ENCODE measurements at regions not wholly inside any gene's neighbourhood (a gene's known extent, or its start where the extent isn't known, plus 50 kb on each side); places are given as distances from the start of the nearest gene placed in this dataset.

GRCh38 chr1:181202986-181203555 is 114.6 kb downstream of the IER5 start:
- no peak overlapping the region for H3K4me3 ChIP-seq (ENCODE audit: control insufficient read depth, low read depth, low read length)
- TF ChIP-seq, protein P1, sequence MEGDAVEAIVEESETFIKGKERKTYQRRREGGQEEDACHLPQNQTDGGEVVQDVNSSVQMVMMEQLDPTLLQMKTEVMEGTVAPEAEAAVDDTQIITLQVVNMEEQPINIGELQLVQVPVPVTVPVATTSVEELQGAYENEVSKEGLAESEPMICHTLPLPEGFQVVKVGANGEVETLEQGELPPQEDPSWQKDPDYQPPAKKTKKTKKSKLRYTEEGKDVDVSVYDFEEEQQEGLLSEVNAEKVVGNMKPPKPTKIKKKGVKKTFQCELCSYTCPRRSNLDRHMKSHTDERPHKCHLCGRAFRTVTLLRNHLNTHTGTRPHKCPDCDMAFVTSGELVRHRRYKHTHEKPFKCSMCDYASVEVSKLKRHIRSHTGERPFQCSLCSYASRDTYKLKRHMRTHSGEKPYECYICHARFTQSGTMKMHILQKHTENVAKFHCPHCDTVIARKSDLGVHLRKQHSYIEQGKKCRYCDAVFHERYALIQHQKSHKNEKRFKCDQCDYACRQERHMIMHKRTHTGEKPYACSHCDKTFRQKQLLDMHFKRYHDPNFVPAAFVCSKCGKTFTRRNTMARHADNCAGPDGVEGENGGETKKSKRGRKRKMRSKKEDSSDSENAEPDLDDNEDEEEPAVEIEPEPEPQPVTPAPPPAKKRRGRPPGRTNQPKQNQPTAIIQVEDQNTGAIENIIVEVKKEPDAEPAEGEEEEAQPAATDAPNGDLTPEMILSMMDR (conservative IDR thresholded peaks at IDR 0.05; ENCODE audit: control insufficient read depth, insufficient read depth, low read depth, low read length): no peak

DNA sequence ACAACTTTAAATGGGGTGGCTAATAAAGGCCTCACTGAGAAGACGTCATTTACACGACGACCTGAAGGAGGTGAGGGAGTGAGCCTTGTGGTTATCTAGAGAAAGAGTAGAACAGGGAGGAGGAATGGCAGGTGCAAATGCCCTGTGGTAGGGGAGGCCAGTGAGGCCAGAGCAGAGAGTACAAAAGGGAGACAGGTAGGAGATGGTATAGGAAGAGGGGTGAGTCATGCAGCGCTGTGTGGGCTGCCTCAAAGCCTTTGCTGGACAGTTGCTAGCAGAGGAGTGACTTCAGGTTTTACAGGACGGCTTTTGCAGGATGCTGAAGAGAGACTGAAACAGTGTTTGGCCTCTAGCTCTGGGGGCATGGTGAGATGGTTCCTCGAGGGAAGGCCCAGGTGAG is 116.0 kb downstream of the IER5 start:
- TF ChIP-seq, protein P1 (conservative IDR thresholded peaks at IDR 0.05; ENCODE audit: control insufficient read depth, insufficient read depth, low read depth, low read length): no peak
- no peak overlapping the region for H3K4me3 ChIP-seq (ENCODE audit: control insufficient read depth, low read depth, low read length)
- no peak for DNase-seq (ENCODE audit: low read depth)

More at GRCh38 chr1:181202986-181203555, 114.6 kb downstream of the IER5 start:
- DNase-seq (ENCODE audit: low read depth): no peak

DNA sequence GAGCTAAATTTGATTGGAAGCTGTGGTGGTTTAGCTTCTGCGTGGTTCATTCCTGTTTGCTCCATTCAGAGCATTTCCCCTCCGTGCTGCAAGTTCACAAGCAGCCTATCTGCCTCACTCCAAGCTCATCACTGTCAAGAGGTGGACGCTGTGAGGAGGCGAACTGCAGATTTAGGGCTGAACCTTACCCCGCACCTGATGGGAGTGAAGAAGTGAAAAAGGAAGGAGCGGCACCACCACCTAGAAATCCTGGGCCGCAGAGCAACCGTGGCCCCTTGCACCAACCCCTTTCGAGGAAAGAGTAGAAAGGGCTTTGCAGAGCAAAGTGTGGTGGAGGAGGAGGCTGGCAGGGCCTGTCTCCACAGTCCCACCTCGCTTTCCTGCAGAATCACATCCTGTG is 117.4 kb downstream of the IER5 start:
- no peak for DNase-seq (ENCODE audit: low read depth)

DNA sequence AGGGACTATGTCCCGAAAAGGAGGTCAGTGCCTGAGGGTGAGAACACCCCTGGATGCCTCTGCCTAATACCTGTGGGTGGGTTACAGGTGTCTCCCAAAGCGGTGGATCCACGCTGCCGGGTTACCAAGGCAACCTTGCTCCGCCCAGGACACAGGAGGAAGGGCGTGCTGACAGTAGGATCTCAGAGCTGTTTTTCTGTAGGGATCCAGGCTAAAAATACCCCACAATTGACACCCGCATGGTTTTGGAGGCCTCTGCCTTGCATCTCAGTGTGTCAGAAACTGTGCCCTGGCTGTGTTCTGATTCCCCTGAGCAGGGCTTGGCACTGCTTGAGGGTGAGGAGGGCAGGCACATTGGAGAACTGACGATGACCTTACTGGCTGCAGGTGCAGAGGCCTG is 118.0 kb downstream of the IER5 start:
- no peak overlapping the region for H3K4me3 ChIP-seq (ENCODE audit: control insufficient read depth, low read depth, low read length)
- no peak for DNase-seq (ENCODE audit: low read depth)
- TF ChIP-seq, protein P1 (conservative IDR thresholded peaks at IDR 0.05; ENCODE audit: control insufficient read depth, insufficient read depth, low read depth, low read length): no peak

More for the DNA sequence above, 117.4 kb downstream of the IER5 start:
- H3K4me3 ChIP-seq (ENCODE audit: control insufficient read depth, low read depth, low read length): no peak overlapping the region
- TF ChIP-seq, protein P1 (conservative IDR thresholded peaks at IDR 0.05; ENCODE audit: control insufficient read depth, insufficient read depth, low read depth, low read length): no peak

DNA sequence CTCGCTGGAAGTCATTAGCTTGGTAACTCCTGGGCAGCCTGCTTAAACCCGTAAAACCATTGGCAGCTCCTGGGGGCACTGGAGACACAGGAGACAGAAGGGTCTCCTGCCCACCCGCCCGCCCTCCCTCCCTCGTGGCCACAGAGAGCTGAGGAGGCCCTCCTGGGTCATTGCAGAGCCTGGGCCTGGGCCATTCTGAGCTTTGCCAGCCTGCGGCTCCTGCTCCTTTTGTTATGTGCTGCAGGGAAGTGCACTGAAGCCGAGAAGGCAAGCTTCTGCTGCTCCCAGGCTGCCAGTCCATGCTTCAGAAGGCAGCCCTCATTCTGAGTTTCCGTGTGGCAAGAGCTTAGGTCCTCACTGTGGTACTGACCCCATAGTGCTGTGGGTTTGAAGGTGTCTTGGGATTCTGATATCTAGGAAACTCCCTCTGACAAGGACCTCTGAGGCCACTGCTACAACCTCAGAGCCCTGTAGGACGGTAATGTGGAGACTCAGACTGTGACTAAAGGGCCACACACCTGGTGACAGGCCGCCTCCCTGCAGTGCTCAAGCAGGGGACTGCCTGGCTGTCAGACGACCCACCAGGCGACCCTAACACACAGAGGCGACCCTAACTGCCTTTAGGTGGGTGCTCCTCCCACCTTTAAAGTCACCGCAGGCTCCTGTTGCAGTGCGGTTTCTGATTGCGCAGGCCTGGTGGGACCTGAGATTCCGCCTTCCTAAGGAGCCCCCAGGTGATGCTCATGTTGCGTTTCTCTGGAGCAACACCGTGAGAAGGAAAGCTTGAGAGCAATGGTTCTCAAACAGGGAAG is 118.7 kb downstream of the IER5 start:
- TF ChIP-seq, protein P1 (conservative IDR thresholded peaks at IDR 0.05; ENCODE audit: control insufficient read depth, insufficient read depth, low read depth, low read length): no peak
- H3K4me3 ChIP-seq (ENCODE audit: control insufficient read depth, low read depth, low read length): no peak overlapping the region
- DNase-seq (ENCODE audit: low read depth): no peak

- TF ChIP-seq, protein P1 (conservative IDR thresholded peaks at IDR 0.05; ENCODE audit: control insufficient read depth, insufficient read depth, low read depth, low read length): no peak
- no peak overlapping the region for H3K4me3 ChIP-seq (ENCODE audit: control insufficient read depth, low read depth, low read length)
- no peak for DNase-seq (ENCODE audit: low read depth)
Measured at GRCh38 chr1:181208083-181208482, 119.6 kb downstream of the IER5 start.

Measured in fibroblast of mammary gland (primary cell).